Caco-2 (cell line): ENCODE measurements at regions not wholly inside any gene's neighbourhood (a gene's known extent, or its start where the extent isn't known, plus 50 kb on each side); places are given as distances from the start of the nearest gene placed in this dataset.

Experiments used
- BruUV-seq: library from RNA; stranded (reverse); fragments of 400-500 nt; replicated peaks from 2 replicates; lab custom pipeline; 2021; lab: Mats Ljungman, UMichigan
- CTCF ChIA-PET: fragments of 300-600 bp; sonication (Branson Sonifier 250); formaldehyde crosslinking; loops from one replicate; lab custom pipeline; 2022; ENCODE audit warnings: antibody characterized with exemption; lab: Charles Lee
- POLR2A ChIA-PET: fragments of 300-600 bp; sonication (Branson Sonifier 250); formaldehyde crosslinking; loops from one replicate; lab custom pipeline; 2022; ENCODE audit warnings: antibody characterized with exemption; lab: Charles Lee
- DNase-seq, 2 experiments: peaks; one replicate each; pipeline versions ENCODE4 v3.0.0 to v3.0.0-alpha.2; 2020 to 2022
- H3K27me3 ChIP-seq: replicated peaks from 2 replicates; pipeline ENCODE4 v1.6.0; 2011; ENCODE audit warnings: low read length; ENCODE audit not compliant: control insufficient read depth, insufficient read depth
- H3K36me3 ChIP-seq: 2 replicates; pipeline ENCODE4 v1.5.1; 2011; ENCODE audit warnings: low read length; ENCODE audit not compliant: control insufficient read depth, insufficient read depth
- H3K4me1 ChIP-seq: fragments of 250-450 bp; sonication (Bioruptor Pico); 2 replicates; pipeline ENCODE4 v1.5.1; 2020; ENCODE audit warnings: mild to moderate bottlenecking
- H3K4me3 ChIP-seq: 2 replicates; pipeline ENCODE4 v1.5.1; 2011; ENCODE audit warnings: low read depth, mild to moderate bottlenecking, control low read depth, low read length
- H3K9me3 ChIP-seq: fragments of 250-450 bp; sonication (Bioruptor Pico); 2 replicates; pipeline ENCODE4 v1.5.1; 2020; ENCODE audit warnings: mild to moderate bottlenecking, moderate library complexity
- H3K27ac Mint-ChIP-seq: one replicate; pipeline ENCODE4 v1.8.0; 2022; ENCODE audit warnings: mixed read lengths; ENCODE audit not compliant: unreplicated experiment
- H3K27me3 Mint-ChIP-seq: one replicate; pipeline ENCODE4 v1.8.0; 2022; ENCODE audit warnings: mixed read lengths; ENCODE audit not compliant: insufficient read depth, unreplicated experiment
- H3K36me3 Mint-ChIP-seq: one replicate; pipeline ENCODE4 v1.8.0; 2022; ENCODE audit warnings: mild to moderate bottlenecking, mixed read lengths; ENCODE audit not compliant: insufficient read depth, unreplicated experiment
- H3K4me1 Mint-ChIP-seq: one replicate; pipeline ENCODE4 v1.8.0; 2022; ENCODE audit warnings: low read depth, mixed read lengths; ENCODE audit not compliant: unreplicated experiment
- H3K4me3 Mint-ChIP-seq: one replicate; pipeline ENCODE4 v1.8.0; 2022; ENCODE audit warnings: mild to moderate bottlenecking, moderate library complexity, mixed read lengths; ENCODE audit not compliant: unreplicated experiment
- H3K9me3 Mint-ChIP-seq: one replicate; pipeline ENCODE4 v1.8.0; 2022; ENCODE audit warnings: mixed read lengths; ENCODE audit not compliant: unreplicated experiment
- intact Hi-C: fragments of 100-400 bp; cut with micrococcal nuclease; formaldehyde crosslinking; loops from one replicate; pipeline ENCODE4 v1.10.0; 2022; ENCODE audit not compliant: unreplicated experiment
- TF ChIP-seq, protein P1 (sequence below), 2 experiments: fragments of 200-600 bp in 1 of 2; IDR thresholded peaks; 1 replicate in 1 of 2; 2 replicates in 1 of 2; pipeline versions ENCODE4 v1.5.1 to v1.8.0; 2011 to 2022; ENCODE audit warnings: antibody characterized with exemption in 1 of 2, control low read depth in 1 of 2, inconsistent platforms in 1 of 2, low read depth in 1 of 2, low read length in 1 of 2, mild to moderate bottlenecking in 1 of 2, moderate library complexity in 1 of 2; ENCODE audit not compliant: insufficient read depth in 1 of 2, severe bottlenecking in 1 of 2, unreplicated experiment in 1 of 2

- CTCF ChIA-PET = interaction anchor here (0.5 kb wide), 1 partner anchor 125 kb away, joined by 3 read pairs; no protein-coding TSS in a partner anchor
- Mint-ChIP-seq H3K9me3 (no peaks in the 10 kb centered on the region), H3K4me1 (peaks cover 12% of the 10 kb centered on the region), H3K27ac (no peak overlapping the region), H3K36me3 (no peaks in the 10 kb centered on the region), H3K4me3 (no peak overlapping the region), H3K27me3 (no peaks in the 10 kb centered on the region)
- H3K4me3 ChIP-seq = no peak overlapping the region
- H3K9me3 ChIP-seq = no peaks in the 10 kb centered on the region
- no peaks in the 10 kb centered on the region for H3K4me1 ChIP-seq
- intact Hi-C loops = no loop called here
- no peaks in the 10 kb centered on the region for H3K36me3 ChIP-seq
- H3K27me3 ChIP-seq = no peaks in the 10 kb centered on the region
- TF ChIP-seq, protein P1, sequence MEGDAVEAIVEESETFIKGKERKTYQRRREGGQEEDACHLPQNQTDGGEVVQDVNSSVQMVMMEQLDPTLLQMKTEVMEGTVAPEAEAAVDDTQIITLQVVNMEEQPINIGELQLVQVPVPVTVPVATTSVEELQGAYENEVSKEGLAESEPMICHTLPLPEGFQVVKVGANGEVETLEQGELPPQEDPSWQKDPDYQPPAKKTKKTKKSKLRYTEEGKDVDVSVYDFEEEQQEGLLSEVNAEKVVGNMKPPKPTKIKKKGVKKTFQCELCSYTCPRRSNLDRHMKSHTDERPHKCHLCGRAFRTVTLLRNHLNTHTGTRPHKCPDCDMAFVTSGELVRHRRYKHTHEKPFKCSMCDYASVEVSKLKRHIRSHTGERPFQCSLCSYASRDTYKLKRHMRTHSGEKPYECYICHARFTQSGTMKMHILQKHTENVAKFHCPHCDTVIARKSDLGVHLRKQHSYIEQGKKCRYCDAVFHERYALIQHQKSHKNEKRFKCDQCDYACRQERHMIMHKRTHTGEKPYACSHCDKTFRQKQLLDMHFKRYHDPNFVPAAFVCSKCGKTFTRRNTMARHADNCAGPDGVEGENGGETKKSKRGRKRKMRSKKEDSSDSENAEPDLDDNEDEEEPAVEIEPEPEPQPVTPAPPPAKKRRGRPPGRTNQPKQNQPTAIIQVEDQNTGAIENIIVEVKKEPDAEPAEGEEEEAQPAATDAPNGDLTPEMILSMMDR (IDR thresholded peaks at IDR 0.05; ENCODE audit: insufficient read depth in 1 of 2, low read depth in 1 of 2, low read length in 1 of 2, severe bottlenecking in 1 of 2, unreplicated experiment in 1 of 2) = no peak
- no peak for DNase-seq
- POLR2A ChIA-PET = no interaction called here
- BruUV-seq = no TSS peak
Observed at GRCh38 chr13:29956853-29957252, 106.4 kb upstream of the UBL3 start.

GRCh38 chr13:29955137-29955650 is 104.8 kb upstream of the UBL3 start:
- intact Hi-C loops = no loop called here
- ChIA-PET CTCF (interaction anchor here (0.8 to 1.0 kb wide), 3 partner anchors 31 to 184 kb away, joined by 3 to 7 read pairs (median 6); no protein-coding TSS in a partner anchor), POLR2A (no interaction called here)
- H3K4me1 Mint-ChIP-seq = peaks cover 12% of the 10 kb centered on the region
- no peak for DNase-seq
- no peaks in the 10 kb centered on the region for H3K9me3 ChIP-seq
- no peaks in the 10 kb centered on the region for H3K4me1 ChIP-seq
- H3K4me3 Mint-ChIP-seq = peak overlapping the region; percentile 71
- no peak overlapping the region for H3K4me3 ChIP-seq
- no peaks in the 10 kb centered on the region for H3K36me3 Mint-ChIP-seq
- no TSS peak for BruUV-seq
- H3K27me3 ChIP-seq = no peaks in the 10 kb centered on the region
- H3K9me3 Mint-ChIP-seq = no peaks in the 10 kb centered on the region
- peak overlapping the region; percentile 51 for H3K27ac Mint-ChIP-seq
- no peaks in the 10 kb centered on the region for H3K27me3 Mint-ChIP-seq
- TF ChIP-seq, protein P1 (IDR thresholded peaks at IDR 0.05; ENCODE audit: insufficient read depth in 1 of 2, low read depth in 1 of 2, low read length in 1 of 2, severe bottlenecking in 1 of 2, unreplicated experiment in 1 of 2) = no peak
- no peaks in the 10 kb centered on the region for H3K36me3 ChIP-seq

DNA sequence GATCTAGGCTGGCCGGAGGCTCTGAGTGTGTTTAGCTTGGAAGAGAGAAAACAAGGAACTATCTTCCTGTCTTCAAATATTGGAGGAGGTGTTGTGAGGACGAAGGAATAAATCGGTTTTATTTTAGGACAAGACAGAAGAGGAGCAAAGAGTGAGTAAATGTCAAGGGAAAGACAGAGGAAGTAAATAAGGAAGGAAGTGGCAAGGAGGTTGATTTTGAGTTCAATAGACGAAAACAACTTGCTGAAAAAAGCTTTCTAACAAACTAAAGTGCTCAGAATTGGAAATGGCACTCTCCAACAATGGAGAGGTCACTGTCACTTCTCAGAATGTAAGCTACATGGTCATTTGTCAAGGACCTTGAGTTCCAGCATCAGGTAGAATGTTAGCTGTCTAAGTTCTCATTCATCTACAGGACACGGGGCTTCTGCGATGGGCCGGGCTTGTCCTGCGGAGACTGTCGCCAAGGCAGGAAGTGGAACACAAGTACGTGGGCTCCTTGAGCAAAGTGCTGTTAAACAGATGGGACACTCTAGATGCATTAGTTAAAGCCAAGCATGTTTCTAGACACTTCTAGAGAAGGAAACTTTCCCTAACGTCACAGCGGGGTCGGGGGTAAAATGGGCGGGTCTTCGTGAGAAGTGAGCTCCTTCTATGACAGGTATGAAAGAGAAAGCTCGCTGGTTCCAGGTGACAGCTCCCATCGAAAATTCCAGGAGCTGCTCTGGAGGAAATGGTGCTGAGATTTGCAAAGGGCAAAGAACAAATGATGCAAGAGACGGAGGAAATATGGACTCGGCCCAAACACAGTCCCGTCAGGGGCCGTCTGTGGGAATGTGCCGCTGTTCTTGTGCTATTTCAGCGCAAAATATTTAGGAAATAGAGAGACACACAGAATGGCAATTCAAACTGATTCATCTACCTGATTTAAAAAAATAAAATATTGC is 103.9 kb upstream of the UBL3 start:
- Mint-ChIP-seq H3K4me1 (peaks cover 12% of the 10 kb centered on the region), H3K36me3 (no peaks in the 10 kb centered on the region), H3K4me3 (peak overlapping the region; percentile 71), H3K9me3 (no peaks in the 10 kb centered on the region), H3K27ac (peak overlapping the region; percentile 51), H3K27me3 (no peaks in the 10 kb centered on the region)
- intact Hi-C loops = no loop called here
- no peaks in the 10 kb centered on the region for H3K9me3 ChIP-seq
- TF ChIP-seq, protein P1 (IDR thresholded peaks at IDR 0.05; ENCODE audit: insufficient read depth in 1 of 2, low read depth in 1 of 2, low read length in 1 of 2, severe bottlenecking in 1 of 2, unreplicated experiment in 1 of 2) = no peak
- ChIA-PET CTCF (interaction anchor here (0.8 to 1.0 kb wide), 3 partner anchors 30 to 183 kb away, joined by 3 to 7 read pairs (median 6); no protein-coding TSS in a partner anchor), POLR2A (interaction anchor here (0.6 kb wide), 1 partner anchor 104 kb away, joined by 6 read pairs; the partner anchor contains the start of gene UBL3)
- no TSS peak for BruUV-seq
- H3K27me3 ChIP-seq = no peaks in the 10 kb centered on the region
- H3K36me3 ChIP-seq = no peaks in the 10 kb centered on the region
- no peaks in the 10 kb centered on the region for H3K4me1 ChIP-seq
- H3K4me3 ChIP-seq = peak overlapping the region; percentile 29
- peak in 1 of 2 experiments; percentile 46 for DNase-seq
